HepG2 (cell line): ENCODE measurements at regions not wholly inside any gene's neighbourhood (a gene's known extent, or its start where the extent isn't known, plus 50 kb on each side); places are given as distances from the start of the nearest gene placed in this dataset.

Experiments
- ATAC-seq: fragments of 200-7000 bp; cut with Tn5 transposase; 3 replicates; pipeline ENCODE4 v1.9.1; 2020; ENCODE audit warnings: mild to moderate bottlenecking, moderate library complexity
- BruUV-seq: library from RNA; stranded (reverse); fragments of 400-500 nt; replicated peaks from 2 replicates; lab custom pipeline; 2021; lab: Mats Ljungman, UMichigan
- CTCF ChIA-PET: fragments of 300-600 bp; formaldehyde crosslinking; extraction: SDS; loops from one replicate; lab custom pipeline; 2021; ENCODE audit warnings: low total read pairs, inconsistent platforms, low intra/inter-chr PET ratio; lab: Yijun Ruan, JAX
- POLR2A ChIA-PET: fragments of 350-600 bp; sonication (Branson Sonifier 250); formaldehyde crosslinking; loops from one replicate; lab custom pipeline; 2020; ENCODE audit warnings: antibody characterized with exemption, inconsistent platforms; lab: Yijun Ruan, JAX
- DNase-seq: peaks from one replicate; pipeline ENCODE4 v3.0.0-alpha.2; 2015; ENCODE audit warnings: low spot score
- FAIRE-seq: peaks from 3 replicates; lab custom pipeline; 2011; peaks lifted over from hg19 to GRCh38; lab: Jason Lieb, UNC
- H2AFZ ChIP-seq: one replicate; pipeline ENCODE4 v1.6.1; 2011; ENCODE audit warnings: low read length, inconsistent platforms
- H3K27ac ChIP-seq: fragments of 300-600 bp; 3 replicates; pipeline ENCODE4 v1.8.0; 2011; ENCODE audit warnings: mixed run types, mild to moderate bottlenecking, mixed read lengths, low read length, inconsistent platforms; ENCODE audit not compliant: insufficient read depth; ENCODE audit errors: extremely low read length
- H3K27me3 ChIP-seq, 2 experiments: fragments of 200-600 bp in 1 of 2; 2 replicates in 1 of 2; 3 replicates in 1 of 2; pipeline versions ENCODE4 v1.6.0 to v1.8.0; 2011; ENCODE audit warnings: low read length in 2 of 2, mild to moderate bottlenecking in 2 of 2, moderate library complexity in 2 of 2, inconsistent platforms in 1 of 2; ENCODE audit not compliant: insufficient read depth in 2 of 2, control insufficient read depth in 1 of 2
- H3K36me3 ChIP-seq, 2 experiments: fragments of 200-600 bp in 1 of 2; replicated peaks in 1 of 2; 2 replicates in 1 of 2; 3 replicates in 1 of 2; pipeline versions ENCODE4 v1.5.1 to v1.8.0; 2011; ENCODE audit warnings: low read length in 2 of 2, inconsistent platforms in 1 of 2; ENCODE audit not compliant: insufficient read depth in 2 of 2, control insufficient read depth in 1 of 2
- H3K4me1 ChIP-seq: 2 replicates; pipeline ENCODE4 v1.5.1; 2012; ENCODE audit warnings: low read length, inconsistent platforms; ENCODE audit not compliant: insufficient read depth
- H3K4me2 ChIP-seq: 2 replicates; pipeline ENCODE4 v1.6.0; 2011; ENCODE audit warnings: low read depth, low read length, inconsistent platforms
- H3K4me3 ChIP-seq, 3 experiments: fragments of 200-600 bp in 1 of 3; sonication (generic), shearing (Covaris generic) in 1 of 3; replicated peaks in 1 of 3; 2 replicates each; pipeline ENCODE4 v1.5.1; 2011 to 2016; ENCODE audit warnings: low read length in 3 of 3, inconsistent platforms in 2 of 3, low read depth in 2 of 3, mild to moderate bottlenecking in 2 of 3, control low read depth in 1 of 3, mixed read lengths in 1 of 3; ENCODE audit not compliant: insufficient read depth in 1 of 3
- H3K79me2 ChIP-seq: one replicate; pipeline ENCODE4 v1.6.1; 2011; ENCODE audit warnings: low read length, inconsistent platforms; ENCODE audit not compliant: insufficient read depth
- H3K9ac ChIP-seq: 2 replicates; pipeline ENCODE4 v1.6.0; 2011; ENCODE audit warnings: mild to moderate bottlenecking, low read depth, low read length, inconsistent platforms; ENCODE audit not compliant: insufficient read depth
- H3K9me3 ChIP-seq: 2 replicates; pipeline ENCODE4 v1.5.1; 2012; ENCODE audit warnings: mild to moderate bottlenecking, low read length
- H4K20me1 ChIP-seq: 2 replicates; pipeline ENCODE4 v1.6.0; 2011; ENCODE audit warnings: inconsistent platforms, mild to moderate bottlenecking, low read length, moderate library complexity; ENCODE audit not compliant: insufficient read depth
- HDAC6 ChIP-seq: fragments of 200-600 bp; sonication (generic); IDR thresholded peaks from 2 replicates; pipeline ENCODE4 v1.7.0; 2017; ENCODE audit warnings: mild to moderate bottlenecking, antibody characterized with exemption, low read length, low read depth
- PAF1 ChIP-seq: IDR thresholded peaks from 2 replicates; pipeline ENCODE4 v1.6.1; 2016; ENCODE audit warnings: missing genetic modification reagents, missing compliant biosample characterization
- PRPF4 ChIP-seq: fragments of 200-400 bp; formaldehyde crosslinking; IDR thresholded peaks from 2 replicates; pipeline ENCODE4 v1.6.1; 2016; ENCODE audit warnings: low read length, low read depth; ENCODE audit not compliant: poor library complexity, severe bottlenecking
- SOX6 ChIP-seq, 2 experiments: fragments of 450-650 bp in 1 of 2; sonication (generic) in 1 of 2; formaldehyde crosslinking in 1 of 2; IDR thresholded peaks; 2 replicates each; pipeline versions ENCODE4 v1.4.0 to v1.6.1; 2017 to 2020; ENCODE audit warnings: antibody characterized with exemption in 1 of 2, mild to moderate bottlenecking in 1 of 2, missing genetic modification reagents in 1 of 2
- ZBTB7B ChIP-seq: sonication (generic); formaldehyde crosslinking; IDR thresholded peaks from 2 replicates; pipeline ENCODE4 v1.4.0; 2020; ENCODE audit warnings: missing genetic modification reagents
- WGBS: methylation state at CpG from one replicate; pipeline ENCODE4 v1.1.6; 2017; ENCODE audit warnings: low lambda C conversion rate; 5-methylcytosine and 5-hydroxymethylcytosine counted together
- in situ Hi-C: cut with HindIII; loops from 2 replicates; pipeline ENCODE4 v1.10.0; 2017; ENCODE audit warnings: low pct_unique_long_range_greater_than_20kb; ENCODE audit not compliant: extremely low pct_ligation_motif_present
- intact Hi-C: fragments of 100-400 bp; cut with micrococcal nuclease; formaldehyde crosslinking; loops from one replicate; pipeline ENCODE4 v1.10.0; 2022; ENCODE audit not compliant: unreplicated experiment
- TF ChIP-seq, protein P1 (sequence below): sonication (generic); formaldehyde crosslinking; IDR thresholded peaks from 2 replicates; pipeline ENCODE4 v1.5.1; 2020; ENCODE audit warnings: missing genetic modification reagents, mild to moderate bottlenecking, borderline replicate concordance

DNA sequence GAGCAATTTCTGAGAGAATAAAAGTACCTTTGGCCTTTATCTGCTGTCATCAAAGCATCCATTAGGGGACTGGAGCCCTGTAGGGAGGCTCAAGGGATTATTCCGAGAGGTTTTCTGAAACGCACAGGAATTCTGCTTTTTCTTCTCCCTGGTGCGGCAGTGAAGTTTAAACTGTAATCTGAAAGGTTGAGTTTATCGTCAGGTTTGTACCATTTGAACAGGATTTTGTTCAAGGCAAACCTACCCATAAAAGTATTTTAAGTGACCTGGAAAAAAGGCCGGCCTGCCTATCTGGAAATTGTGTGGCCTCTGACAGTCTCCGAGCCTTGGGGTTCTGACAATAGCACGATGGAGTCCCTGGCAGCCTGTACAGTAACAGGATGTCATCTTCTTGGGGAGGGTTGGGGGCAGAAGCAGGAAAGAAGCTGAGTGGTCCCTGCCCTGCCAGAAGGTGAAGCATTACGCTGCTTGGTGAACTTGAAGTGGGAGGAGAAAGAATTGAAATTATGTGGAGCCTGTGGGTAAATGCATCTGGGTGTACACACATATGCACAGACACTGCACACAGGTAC, 272.0 kb downstream of the CYRIA start:
- TF ChIP-seq HDAC6 (no peak), PAF1 (CRISPR knock-in tag) (no peak), PRPF4 (no peak), SOX6 (IDR thresholded peaks at IDR 0.05) (no peak), SOX6 (CRISPR knock-in tag; IDR thresholded peaks at IDR 0.05) (0 out of 2 replicates have a peak, but pooled peaks have one; percentile 11), ZBTB7B (CRISPR knock-in tag) (no peak)
- TF ChIP-seq, protein P1, sequence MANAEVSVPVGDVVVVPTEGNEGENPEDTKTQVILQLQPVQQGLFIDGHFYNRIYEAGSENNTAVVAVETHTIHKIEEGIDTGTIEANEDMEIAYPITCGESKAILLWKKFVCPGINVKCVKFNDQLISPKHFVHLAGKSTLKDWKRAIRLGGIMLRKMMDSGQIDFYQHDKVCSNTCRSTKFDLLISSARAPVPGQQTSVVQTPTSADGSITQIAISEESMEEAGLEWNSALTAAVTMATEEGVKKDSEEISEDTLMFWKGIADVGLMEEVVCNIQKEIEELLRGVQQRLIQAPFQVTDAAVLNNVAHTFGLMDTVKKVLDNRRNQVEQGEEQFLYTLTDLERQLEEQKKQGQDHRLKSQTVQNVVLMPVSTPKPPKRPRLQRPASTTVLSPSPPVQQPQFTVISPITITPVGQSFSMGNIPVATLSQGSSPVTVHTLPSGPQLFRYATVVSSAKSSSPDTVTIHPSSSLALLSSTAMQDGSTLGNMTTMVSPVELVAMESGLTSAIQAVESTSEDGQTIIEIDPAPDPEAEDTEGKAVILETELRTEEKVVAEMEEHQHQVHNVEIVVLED (CRISPR knock-in tag) = no peak
- POLR2A ChIA-PET = interaction anchor here (1.0 kb wide), 1 partner anchor 32 kb away, joined by 3 read pairs; no protein-coding TSS in a partner anchor
- no peaks in the 10 kb centered on the region for H4K20me1 ChIP-seq
- no peaks in the 10 kb centered on the region for H3K9me3 ChIP-seq
- no peak for FAIRE-seq
- peak; percentile 51 for ATAC-seq
- 0 out of 2 replicates have a peak overlapping the region, but pooled peaks have one; percentile 7 for H3K9ac ChIP-seq
- 3% methylated on average over 8 of the region's 8 CpGs for WGBS
- BruUV-seq = no TSS peak
- intact Hi-C loops (loop anchor here (1.0 kb wide), 1 partner anchor 32 kb away; no protein-coding TSS in a partner anchor), in situ Hi-C loops (no loop called here)
- no peaks in the 10 kb centered on the region for H3K79me2 ChIP-seq
- no peaks in the 10 kb centered on the region for H3K27me3 ChIP-seq
- H3K36me3 ChIP-seq = no peaks in the 10 kb centered on the region
- H3K4me1 ChIP-seq = peaks cover 30% of the 10 kb centered on the region
- peak overlapping the region; percentile 6 to 50 (median 29); a peak in 4 of 6 replicates for H3K4me3 ChIP-seq
- H3K27ac ChIP-seq = no peak overlapping the region
- peak overlapping the region; percentile 72 for H3K4me2 ChIP-seq
- CTCF ChIA-PET = no interaction called here
- DNase-seq = no peak
- no peak overlapping the region for H2AFZ ChIP-seq
